ENCODE measurements at regions not wholly inside any gene's neighbourhood (a gene's known extent, or its start where the extent isn't known, plus 50 kb on each side); places are given as distances from the start of the nearest gene placed in this dataset.

- no peak overlapping the region for H3K4me3 ChIP-seq (ENCODE audit: low read depth, low read length)
Observed at GRCh38 chr17:36728030-36728991, 126.9 kb downstream of the MRM1 start.

DNA sequence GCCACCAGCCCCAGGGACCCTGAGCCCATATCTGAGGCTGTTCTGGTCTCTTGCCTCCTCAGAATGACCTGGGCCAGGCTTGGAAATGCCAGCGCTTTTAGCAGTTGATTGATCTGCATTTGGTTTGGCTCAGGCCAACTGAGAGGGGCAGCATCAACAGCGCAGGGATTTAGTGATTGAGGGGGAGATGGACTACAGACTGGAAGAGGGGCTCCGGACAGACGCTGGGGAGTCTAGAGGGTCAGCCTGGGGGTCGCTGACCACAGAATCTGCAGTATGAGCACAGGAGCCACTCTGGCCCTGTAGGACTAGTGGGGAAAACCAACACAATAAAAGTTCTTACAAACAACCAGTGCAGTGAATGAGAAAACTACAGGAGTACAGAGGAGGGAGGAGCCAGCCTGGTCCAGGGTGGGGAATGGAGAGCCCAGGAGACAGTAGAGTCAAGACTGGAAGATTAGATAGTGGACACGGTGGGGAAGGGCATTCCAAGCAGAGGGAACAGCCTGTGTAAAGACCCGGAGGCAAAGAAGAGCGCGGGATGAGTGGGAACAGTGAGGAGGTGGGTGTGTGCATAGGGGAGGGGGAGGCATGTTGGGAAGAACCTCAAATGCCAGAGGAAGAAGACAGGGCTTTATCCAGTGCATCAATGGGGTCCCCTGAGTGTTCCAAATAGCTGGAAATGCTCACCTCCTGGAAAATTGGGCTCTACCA is 128.9 kb downstream of the MRM1 start:
- H3K4me3 ChIP-seq (ENCODE audit: low read depth, low read length) = no peak overlapping the region

GRCh38 chr17:36730857-36731490 is 129.6 kb downstream of the MRM1 start:
- H3K4me3 ChIP-seq (ENCODE audit: low read depth, low read length) = no peak overlapping the region

DNA sequence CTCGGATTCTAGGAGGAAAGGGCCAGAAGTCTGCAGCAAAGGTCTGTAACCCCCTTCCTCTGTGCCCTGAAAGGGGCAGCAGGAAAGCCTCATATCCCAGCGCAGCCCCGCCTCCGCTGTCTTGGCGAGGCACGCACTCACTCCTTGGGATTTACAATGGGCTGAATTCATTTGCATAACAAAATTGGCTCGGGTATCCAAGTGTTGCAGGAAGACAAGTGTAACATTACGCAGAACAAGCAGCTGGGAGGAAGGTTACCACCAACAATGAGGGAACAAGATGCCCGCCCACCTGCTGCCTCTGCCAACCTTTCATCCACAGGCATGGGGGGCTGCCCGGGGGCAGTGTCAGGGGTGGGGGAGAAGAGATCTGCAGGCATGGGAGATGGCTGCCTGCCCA is 130.4 kb downstream of the MRM1 start:
- H3K4me3 ChIP-seq (ENCODE audit: low read depth, low read length) = no peak overlapping the region

DNA sequence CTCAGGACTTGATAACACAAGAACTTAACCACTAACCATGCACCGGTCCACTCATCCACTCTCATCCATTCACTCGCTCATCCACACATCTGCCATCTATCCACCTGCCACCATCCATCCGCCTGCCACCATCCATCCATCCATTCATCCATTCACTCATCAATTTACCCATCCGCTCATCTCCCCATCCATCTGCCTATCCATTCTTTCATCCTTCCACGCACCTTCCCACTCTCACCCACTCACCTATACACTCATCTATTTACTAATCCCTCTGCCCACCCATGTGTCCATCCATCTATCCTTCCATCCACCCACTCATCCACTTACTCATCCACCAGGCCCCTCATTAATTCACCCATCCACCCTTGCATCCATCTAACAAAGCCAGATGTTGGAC is 131.0 kb downstream of the MRM1 start:
- H3K4me3 ChIP-seq (ENCODE audit: low read depth, low read length) = no peak overlapping the region

DNA sequence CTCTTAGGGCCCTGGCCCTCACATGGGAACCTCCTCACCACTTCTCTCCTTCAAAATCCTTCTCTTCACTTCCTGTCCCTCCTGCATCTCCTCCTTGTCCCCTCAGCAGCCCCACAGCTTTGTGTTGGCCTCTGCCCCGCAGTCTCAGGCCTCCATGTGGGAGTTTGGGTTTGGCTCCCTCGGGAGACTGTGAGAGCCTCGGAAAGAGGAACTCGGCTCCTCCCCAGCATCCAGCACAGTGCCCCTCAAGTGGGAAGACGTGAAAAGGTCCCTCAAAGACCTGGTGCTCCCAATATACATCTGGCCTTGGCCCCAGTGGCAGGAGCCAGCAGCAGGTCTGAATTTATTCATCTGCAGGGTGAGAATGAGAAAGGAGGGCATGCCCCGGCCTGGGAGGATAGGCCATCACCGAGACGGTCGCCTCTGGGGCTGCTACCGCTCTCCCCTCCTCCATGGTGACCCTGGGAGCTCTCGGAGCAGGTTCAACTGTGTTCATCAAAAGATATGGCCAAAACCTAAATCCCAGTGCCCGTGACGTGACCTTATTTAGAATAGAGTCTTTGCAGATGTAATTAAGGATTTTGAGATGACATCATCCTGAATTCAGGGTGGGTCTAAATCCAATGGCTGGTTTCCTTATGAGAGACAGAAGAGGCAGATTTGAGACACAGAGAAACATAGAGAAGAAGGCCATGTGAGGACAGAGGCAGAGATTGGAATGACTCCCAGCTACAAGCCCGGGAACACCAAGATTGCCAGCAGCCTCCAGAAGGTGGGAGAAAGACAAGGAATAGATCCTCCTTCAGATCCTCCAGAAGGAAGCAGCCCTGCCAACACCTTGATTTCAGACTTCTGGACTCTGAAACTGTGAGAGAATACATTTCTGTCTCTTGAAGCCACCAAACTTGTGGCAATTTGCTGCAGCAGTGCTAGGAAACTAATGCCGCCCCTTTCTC is 135.1 kb downstream of the MRM1 start:
- H3K4me3 ChIP-seq (ENCODE audit: low read depth, low read length) = no peak overlapping the region

DNA sequence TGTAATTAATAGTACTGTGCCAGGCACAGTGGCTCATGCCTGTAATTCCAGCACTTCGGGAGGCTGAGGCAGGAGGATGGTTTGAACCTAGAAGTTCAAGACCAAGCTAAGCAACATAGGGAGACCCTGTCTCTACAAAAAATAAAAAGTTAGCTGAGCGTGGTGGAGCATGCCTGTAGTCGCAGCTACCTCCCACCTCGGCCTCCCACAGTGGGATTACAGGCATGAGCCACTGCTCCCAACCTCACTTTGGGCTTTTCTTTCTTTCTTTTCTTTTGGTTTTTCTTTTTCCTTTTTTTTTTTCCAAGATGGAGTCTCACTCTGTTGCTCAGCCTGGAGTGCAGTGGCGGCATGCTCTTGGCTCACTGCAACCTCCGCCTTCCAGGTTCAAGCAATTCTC is 137.8 kb downstream of the MRM1 start:
- H3K4me3 ChIP-seq (ENCODE audit: low read depth, low read length) = no peak overlapping the region

DNA sequence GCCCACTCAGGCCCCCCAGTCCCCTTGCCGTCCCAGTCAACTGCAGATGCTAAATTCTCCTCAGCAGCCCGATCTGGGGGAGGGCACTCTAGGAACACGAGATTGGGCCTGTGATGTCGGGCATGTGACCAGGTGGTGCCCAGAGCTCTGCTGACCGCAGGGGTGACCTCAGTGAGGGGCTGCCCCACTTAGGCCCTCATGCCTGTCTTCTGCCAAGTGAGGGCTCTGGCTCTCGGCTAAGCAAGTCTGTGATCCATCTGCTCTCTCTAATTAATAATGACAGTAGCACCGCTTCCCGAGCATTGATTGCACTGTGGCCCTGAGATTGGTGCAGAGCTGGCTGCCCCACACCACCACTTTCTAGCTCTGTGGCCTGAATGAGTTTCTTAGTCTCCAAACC is 138.8 kb downstream of the MRM1 start:
- no peak overlapping the region for H3K4me3 ChIP-seq (ENCODE audit: low read depth, low read length)

- no peak overlapping the region for H3K4me3 ChIP-seq (ENCODE audit: low read depth, low read length)
Observed at GRCh38 chr17:36741019-36741902, 139.9 kb downstream of the MRM1 start.

DNA sequence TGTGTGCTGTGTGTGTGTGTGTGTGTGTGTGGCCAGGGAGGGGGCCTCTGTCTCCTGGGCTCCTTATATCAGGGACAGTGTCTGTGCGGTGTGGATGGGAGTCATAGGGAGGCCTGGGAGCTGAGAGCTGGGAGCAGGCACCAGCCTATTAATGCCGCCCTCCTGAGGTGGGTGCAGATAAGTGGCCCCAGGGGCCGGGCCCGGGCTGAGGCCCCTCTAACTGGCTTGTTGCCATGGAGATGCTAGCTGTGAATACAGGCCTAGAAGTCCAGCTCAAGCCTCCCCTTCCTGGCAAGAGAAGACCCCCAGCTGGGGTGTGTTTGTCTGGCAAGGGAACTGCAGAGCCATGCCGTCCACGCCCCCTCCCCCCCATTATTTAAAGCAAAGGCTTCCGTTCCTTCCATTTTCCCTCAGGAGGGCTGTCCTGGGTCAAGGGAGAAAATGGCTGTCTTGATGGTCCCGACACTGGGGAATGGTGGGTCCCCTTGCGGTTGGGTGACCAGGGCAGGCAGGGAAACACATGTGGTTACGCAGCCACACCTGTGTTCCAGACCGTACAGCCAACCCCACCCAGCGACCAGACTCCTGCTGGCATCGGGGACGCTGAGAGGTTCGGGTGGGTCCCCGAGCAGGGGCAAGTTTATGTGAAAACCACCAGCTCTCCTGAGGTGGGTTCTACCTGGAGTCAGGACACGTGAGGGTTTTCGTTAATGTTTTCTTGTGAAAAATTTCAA is 141.1 kb downstream of the MRM1 start:
- no peak overlapping the region for H3K4me3 ChIP-seq (ENCODE audit: low read depth, low read length)

- no peak overlapping the region for H3K4me3 ChIP-seq (ENCODE audit: low read depth, low read length)
Observed at GRCh38 chr17:36743130-36743529, 141.7 kb downstream of the MRM1 start.

GRCh38 chr17:36746381-36747053 is 145.1 kb downstream of the MRM1 start:
- H3K4me3 ChIP-seq (ENCODE audit: low read depth, low read length) = no peak overlapping the region

GRCh38 chr17:36747861-36748260 is 146.5 kb downstream of the MRM1 start:
- H3K4me3 ChIP-seq (ENCODE audit: low read depth, low read length) = no peak overlapping the region

DNA sequence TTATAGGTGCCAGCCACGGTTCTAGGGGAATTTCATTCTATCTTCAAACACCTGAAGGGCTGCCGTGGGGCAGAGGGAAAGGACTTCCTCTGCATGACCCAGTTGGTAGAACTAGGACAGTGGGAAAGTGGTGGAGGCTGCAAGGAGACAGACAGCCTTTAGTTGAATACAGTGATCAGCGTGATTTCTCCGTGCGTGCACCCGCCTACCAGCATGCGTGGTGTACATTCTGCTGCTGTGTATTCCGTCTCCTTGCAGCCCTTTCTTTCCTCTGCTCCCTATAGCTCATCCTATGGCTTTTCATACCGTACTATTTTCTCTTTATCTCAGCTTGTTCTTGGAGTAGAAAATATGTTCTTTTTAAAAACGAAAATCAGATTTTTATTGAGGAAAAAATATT is 146.9 kb downstream of the MRM1 start:
- H3K4me3 ChIP-seq (ENCODE audit: low read depth, low read length) = no peak overlapping the region

DNA sequence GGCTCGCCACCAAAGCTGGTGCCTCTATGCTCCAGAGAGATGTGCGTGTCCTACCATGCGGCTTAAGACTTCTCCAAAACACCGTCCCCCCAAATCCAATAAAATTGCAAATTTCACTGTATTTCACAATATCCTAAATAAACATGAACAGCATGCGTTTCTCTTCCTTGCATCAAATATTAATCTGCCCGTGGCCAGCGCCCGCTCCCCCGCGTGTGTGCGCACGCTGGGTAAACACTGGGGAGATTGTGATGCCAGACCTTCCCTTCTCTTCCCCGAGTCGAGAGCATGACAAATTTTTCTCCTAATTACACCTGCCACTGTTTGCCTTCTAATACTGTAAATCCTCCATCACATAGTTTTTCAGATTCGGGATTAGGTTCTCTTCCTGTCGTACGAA is 148.1 kb downstream of the MRM1 start:
- H3K4me3 ChIP-seq (ENCODE audit: low read depth, low read length) = no peak overlapping the region

DNA sequence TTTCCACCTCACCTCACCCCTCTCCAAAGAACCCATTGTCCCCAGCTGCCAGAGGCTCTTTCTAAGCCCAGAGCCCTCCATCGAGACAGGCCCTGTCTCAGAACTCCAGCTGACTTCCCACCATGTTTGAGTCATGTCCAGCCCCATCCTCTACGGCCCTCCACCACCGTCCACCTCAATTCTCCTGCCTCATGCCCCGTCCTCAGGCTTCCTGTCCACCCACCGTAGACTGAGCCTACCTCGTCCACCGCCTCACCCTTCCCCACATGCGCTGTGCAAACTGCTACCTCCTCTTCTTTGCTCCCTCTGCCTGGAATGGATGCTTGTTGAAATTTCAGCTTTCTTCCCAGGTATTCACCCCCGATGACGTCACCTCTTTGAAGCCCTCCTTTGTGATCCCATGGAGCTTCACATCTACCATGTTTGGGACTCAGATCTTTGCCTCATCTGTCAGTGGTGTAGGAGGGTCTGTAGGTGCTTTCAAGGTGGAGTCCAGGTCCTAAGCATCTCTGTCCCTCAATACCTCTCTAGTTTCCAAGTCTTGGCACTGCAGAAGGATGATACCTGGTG is 149.0 kb downstream of the MRM1 start:
- H3K4me3 ChIP-seq (ENCODE audit: low read depth, low read length) = no peak overlapping the region

GRCh38 chr17:36752096-36752888 is 150.9 kb downstream of the MRM1 start:
- no peak overlapping the region for H3K4me3 ChIP-seq (ENCODE audit: low read depth, low read length)

Measured in iPS-11a (cell line).